GM18499 (cell line): ENCODE measurements at regions not wholly inside any gene's neighbourhood (a gene's known extent, or its start where the extent isn't known, plus 50 kb on each side); places are given as distances from the start of the nearest gene placed in this dataset.
"Not testable (repeated sequence)": the region's sequence is repeated elsewhere in the genome, so short reads cannot be mapped to it uniquely, and the experiment has no call there.

Source experiments
- ATAC-seq: cut with Tn5 transposase; IDR thresholded peaks from one replicate; pipeline ENCODE4 v1.9.1; 2021; ENCODE audit warnings: moderate number of reproducible peaks; ENCODE audit not compliant: insufficient read depth, unreplicated experiment

GRCh38 chr5:32842813-32843530, 131.9 kb downstream of the NPR3 start:
- no peak for ATAC-seq

DNA sequence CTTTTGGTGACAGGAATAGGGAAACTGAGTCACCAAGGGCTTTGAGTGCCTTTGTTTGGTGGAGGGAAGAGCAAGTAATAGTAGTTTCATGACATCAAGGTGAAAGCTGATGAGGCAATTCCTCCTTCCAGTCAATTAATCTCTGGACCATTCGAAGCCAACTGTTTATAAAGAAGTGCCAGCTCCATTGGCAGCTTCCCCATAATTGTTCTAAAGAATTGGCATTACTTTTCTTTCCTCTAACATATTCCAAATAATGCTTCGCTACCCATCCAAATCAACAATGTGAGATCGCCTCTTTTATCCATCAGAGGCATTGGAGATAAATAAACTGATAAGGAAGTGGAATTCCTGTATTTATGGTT, 132.4 kb downstream of the NPR3 start:
- no peak for ATAC-seq

- ATAC-seq, result no peak
Measured at GRCh38 chr5:32845171-32845570, 134.1 kb downstream of the NPR3 start.

DNA sequence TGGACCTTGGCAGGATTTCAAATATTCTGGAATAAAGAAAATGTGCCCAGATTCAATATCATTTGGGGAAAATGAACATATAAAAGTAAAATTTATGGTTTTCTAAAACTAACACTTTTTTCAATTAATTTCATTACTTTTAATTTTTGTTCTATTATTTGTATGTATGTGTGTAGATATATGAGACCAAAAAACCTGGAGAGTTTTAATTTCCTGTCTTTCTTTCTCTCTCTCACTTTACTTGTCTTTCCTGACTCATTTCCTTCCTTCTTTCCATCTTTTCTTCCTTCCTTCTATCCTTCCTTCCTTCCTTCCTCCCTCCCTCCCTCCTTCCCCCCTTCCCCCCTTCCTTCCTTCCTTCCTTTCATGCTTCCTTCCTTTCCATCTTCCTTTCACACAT, 137.0 kb downstream of the NPR3 start:
- ATAC-seq, result no peak

DNA sequence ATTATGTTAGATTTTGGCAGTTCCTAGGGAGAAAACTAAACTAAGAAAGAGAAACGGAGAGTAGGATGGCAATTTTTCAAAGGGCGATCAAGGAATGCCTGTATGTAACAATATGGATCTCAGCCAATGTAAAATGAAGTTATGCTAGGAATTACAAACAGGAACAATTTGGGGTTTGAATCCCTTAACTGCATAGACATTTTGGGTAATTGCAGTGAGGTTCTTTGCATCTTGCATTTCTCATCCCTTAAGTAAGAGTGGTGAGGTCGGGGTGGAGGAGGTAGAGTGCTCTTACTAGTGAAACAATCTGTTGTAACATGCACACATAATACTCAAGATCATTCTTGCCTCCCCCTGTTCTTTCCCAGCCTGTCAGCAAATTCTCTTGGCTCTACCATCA, 137.6 kb downstream of the NPR3 start:
- ATAC-seq, result no peak

- ATAC-seq, result no peak
Measured at GRCh38 chr5:32850817-32851496, 139.8 kb downstream of the NPR3 start.

- no peak for ATAC-seq
Measured at GRCh38 chr5:32851559-32852173, 140.5 kb downstream of the NPR3 start.

GRCh38 chr5:32852535-32852934, 141.4 kb downstream of the NPR3 start:
- no peak for ATAC-seq

- no peak for ATAC-seq
Measured at GRCh38 chr5:32852976-32853375, 141.9 kb downstream of the NPR3 start.

GRCh38 chr5:32854473-32854872, 143.4 kb downstream of the NPR3 start:
- no peak for ATAC-seq

- ATAC-seq, result no peak
Measured at GRCh38 chr5:32859211-32859641, 148.1 kb downstream of the NPR3 start.

- no peak for ATAC-seq
Measured at GRCh38 chr5:32865475-32865874, 154.4 kb downstream of the NPR3 start.

DNA sequence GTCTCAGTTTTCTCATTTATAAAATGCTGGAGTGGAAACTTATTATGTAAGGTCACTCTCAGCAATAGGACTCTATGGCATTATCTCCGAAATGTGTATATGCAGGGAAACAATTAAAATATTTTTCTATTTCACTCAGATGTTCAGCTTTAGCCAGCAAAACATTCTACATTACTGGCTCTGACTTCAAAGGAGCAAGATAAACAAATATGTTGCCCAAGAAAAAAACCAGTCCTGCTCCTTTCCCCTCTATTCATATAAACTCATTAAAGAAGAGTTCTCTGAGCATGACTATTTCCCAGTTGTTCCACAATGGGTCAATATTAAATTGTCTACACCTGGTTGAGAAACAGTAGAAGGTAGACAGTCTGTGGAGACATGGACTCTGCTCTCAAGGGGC, 155.0 kb downstream of the NPR3 start:
- ATAC-seq, result no peak

DNA sequence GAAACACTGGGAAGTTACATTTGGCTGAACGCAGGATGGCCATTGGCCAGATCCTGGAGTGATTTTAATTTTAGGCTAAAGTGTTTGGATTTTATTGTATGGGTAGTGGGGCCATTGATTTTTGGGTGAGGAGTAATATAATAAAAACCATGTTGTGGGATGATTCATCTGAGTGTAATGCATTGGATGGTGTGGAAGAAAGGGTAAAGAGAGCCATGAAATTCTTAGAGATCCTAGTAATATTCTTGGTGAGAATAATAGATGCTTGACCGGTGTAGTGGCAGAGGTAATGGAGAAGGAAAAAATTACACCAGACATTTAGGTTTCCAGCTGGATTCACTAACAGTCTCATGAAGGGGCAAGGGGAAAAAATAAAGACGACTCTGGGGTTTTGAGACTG, 158.1 kb downstream of the NPR3 start:
- no peak for ATAC-seq

GRCh38 chr5:32876791-32877190, 165.7 kb downstream of the NPR3 start:
- ATAC-seq, result no peak

DNA sequence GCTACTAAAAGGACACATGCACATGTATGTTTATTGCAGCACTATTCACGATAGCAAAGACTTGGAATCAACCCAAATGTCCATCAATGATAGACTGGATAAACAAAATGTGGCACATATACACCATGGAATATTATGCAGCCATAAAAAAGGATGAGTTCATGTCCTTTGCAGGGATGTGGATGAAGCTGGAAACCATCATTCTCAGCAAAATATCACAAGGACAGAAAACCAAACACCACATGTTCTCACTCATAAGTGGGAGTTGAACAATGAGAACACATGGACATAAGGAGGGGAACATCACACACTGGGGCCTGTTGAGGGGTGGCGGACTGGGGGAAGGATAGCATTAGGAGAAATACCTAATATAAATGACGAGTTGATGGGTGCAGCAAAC, 168.2 kb downstream of the NPR3 start:
- not testable (repeated sequence) for ATAC-seq

DNA sequence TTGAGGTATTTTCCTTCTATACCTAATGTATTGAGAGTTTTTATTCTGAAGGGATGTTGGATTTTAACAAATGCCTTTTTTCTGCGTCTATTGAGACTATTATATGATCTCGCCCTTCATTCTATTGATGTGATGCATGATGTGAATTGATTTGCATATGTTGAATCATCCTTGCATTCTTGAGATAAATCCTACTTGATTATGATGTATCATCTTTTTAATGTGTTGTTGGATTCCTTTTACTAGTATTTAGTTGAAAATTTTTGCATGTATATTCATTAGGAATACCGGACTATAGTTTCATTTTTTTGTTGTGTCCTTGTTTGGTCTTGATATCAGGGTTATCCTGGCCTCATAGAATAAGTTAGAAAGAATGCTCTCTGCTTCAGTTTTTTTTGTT, 169.7 kb downstream of the NPR3 start:
- ATAC-seq, result no peak

DNA sequence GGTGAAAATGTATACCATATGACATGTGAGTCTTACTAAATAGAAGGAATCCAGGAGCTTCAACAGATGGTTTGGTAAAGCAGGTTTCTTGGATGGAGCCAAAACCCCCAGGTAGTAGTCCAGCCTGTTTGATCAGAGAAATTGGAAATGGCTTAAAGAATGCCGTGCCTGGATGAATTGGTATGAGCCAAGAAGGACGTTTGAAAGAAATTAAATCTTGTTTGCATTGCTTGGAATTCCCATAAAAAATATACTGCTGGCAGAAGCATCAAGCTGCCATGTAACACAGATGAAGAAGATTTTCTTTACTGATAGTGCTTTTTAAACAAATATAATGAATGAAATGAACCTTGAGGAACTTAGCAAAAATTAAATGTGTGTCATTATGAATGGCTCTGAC, 176.3 kb downstream of the NPR3 start:
- ATAC-seq, result no peak

DNA sequence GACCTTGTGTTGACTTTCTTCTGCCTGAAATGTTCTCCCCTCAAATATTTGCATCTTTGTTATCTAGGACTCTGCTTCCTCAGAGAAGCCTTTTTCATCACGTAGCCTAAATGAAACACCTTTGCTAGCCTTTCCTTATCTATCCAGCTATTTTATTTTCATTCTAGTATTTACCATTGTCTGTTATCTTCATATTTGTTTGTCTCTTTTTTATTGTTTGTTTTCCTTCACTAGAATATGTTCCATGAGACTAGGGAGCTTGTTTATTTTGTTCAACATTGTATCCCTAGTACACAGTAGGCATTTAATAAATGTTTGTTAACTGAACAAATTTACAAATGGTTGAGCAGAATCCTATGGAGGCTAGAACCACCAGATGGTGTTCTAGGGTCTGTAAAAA, 178.0 kb downstream of the NPR3 start:
- no peak for ATAC-seq

- no peak for ATAC-seq
Measured at GRCh38 chr5:32903613-32904012, 192.5 kb downstream of the NPR3 start.

DNA sequence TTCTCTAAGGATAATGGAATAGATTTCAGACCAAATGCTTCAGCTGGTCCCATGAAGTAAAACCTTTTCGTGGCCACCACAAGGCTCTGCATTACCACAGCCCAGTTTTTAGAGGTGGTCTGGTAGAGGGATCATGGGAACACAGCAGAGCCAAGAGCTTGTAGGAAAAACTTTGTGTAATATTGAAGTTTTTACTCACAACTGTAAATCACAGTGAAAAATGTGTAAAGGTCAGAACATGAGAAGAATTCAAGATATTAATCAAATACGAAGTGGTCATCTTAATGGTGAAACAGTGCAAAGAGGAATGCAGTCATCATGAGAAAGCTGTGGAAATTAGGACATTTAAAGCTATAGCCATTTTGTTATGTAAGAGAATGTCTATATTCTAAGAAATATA, 197.5 kb downstream of the NPR3 start:
- ATAC-seq, result no peak

DNA sequence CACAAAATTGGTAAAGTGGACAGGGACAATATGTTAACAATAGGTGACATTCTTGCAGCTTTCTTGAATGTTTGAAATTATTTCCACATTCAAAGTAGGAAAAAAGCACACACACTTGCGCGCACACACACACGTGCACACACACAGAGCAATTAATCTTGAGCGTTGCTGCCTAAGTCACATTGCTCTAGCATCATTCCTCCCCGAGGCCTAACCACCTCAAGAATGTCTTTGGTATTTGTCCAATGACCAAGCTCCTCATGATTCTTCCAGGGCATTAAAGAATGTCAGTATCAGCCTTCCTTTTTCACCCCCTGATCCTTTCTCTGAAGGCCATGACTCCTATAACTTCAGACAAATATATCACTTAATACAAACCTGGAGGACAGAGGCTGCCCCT, 198.1 kb downstream of the NPR3 start:
- ATAC-seq, result no peak
